ENCODE measurements at regions not wholly inside any gene's neighbourhood (a gene's known extent, or its start where the extent isn't known, plus 50 kb on each side); places are given as distances from the start of the nearest gene placed in this dataset.

- Mint-ChIP-seq H3K4me1 (ENCODE audit: low read depth in 2 of 2) (no peaks in the 10 kb centered on the region), H3K9me3 (no peaks in the 10 kb centered on the region), H3K27me3 (peaks cover 9 to 35% of the 10 kb centered on the region in 2 donors), H3K36me3 (no peaks in the 10 kb centered on the region), H3K4me3 (no peak overlapping the region), H3K27ac (no peak overlapping the region)
- ATAC-seq = no peak
- DNase-seq (ENCODE audit: low spot score) = no peak
These were observed 96.7 kb downstream of the CAVIN4 start for GRCh38 chr9:100674419-100675122.

- Mint-ChIP-seq H3K27me3 (peaks cover 7 to 17% of the 10 kb centered on the region in 2 donors), H3K4me1 (ENCODE audit: low read depth in 2 of 2) (no peaks in the 10 kb centered on the region), H3K4me3 (no peak overlapping the region), H3K36me3 (no peaks in the 10 kb centered on the region), H3K27ac (no peak overlapping the region), H3K9me3 (no peaks in the 10 kb centered on the region)
- DNase-seq (ENCODE audit: low spot score) = no peak
- ATAC-seq = no peak
These were observed 102.0 kb downstream of the CAVIN4 start for GRCh38 chr9:100679834-100680233.

- H3K27ac Mint-ChIP-seq = no peak overlapping the region
- no peaks in the 10 kb centered on the region for H3K9me3 Mint-ChIP-seq
- peaks cover 0 to 7% of the 10 kb centered on the region in 2 donors for H3K4me1 Mint-ChIP-seq (ENCODE audit: low read depth in 2 of 2)
These were observed 108.5 kb downstream of the CAVIN4 start for GRCh38 chr9:100686420-100686819.

GRCh38 chr9:100689635-100690034 lies 111.8 kb downstream of the CAVIN4 start:
- no peak for DNase-seq (ENCODE audit: low spot score)
- Mint-ChIP-seq H3K27me3 (peaks cover 13 to 24% of the 10 kb centered on the region in 2 donors), H3K4me3 (no peak overlapping the region), H3K9me3 (no peaks in the 10 kb centered on the region), H3K4me1 (ENCODE audit: low read depth in 2 of 2) (peaks cover 0 to 7% of the 10 kb centered on the region in 2 donors), H3K36me3 (no peaks in the 10 kb centered on the region), H3K27ac (no peak overlapping the region)
- no peak for ATAC-seq

More at GRCh38 chr9:100686420-100686819, 108.5 kb downstream of the CAVIN4 start:
- Mint-ChIP-seq H3K4me3 (no peak overlapping the region), H3K36me3 (no peaks in the 10 kb centered on the region), H3K27me3 (peaks cover 15 to 24% of the 10 kb centered on the region in 2 donors)
- ATAC-seq (no peak), DNase-seq (ENCODE audit: low spot score) (no peak)

GRCh38 chr9:100690438-100690837 lies 112.6 kb downstream of the CAVIN4 start:
- H3K4me1 Mint-ChIP-seq (ENCODE audit: low read depth in 2 of 2) = peaks cover 0 to 7% of the 10 kb centered on the region in 2 donors
- DNase-seq (ENCODE audit: low spot score) (no peak), ATAC-seq (no peak)
- H3K4me3 Mint-ChIP-seq = no peak overlapping the region
- no peaks in the 10 kb centered on the region for H3K36me3 Mint-ChIP-seq
- H3K9me3 Mint-ChIP-seq = no peaks in the 10 kb centered on the region
- peaks cover 13 to 24% of the 10 kb centered on the region in 2 donors for H3K27me3 Mint-ChIP-seq
- H3K27ac Mint-ChIP-seq = no peak overlapping the region

GRCh38 chr9:100697339-100697738 lies 119.5 kb downstream of the CAVIN4 start:
- H3K27ac Mint-ChIP-seq = no peak overlapping the region
- ATAC-seq = no peak
- H3K4me1 Mint-ChIP-seq (ENCODE audit: low read depth in 2 of 2) = no peaks in the 10 kb centered on the region
- H3K9me3 Mint-ChIP-seq = no peaks in the 10 kb centered on the region
- H3K4me3 Mint-ChIP-seq = no peak overlapping the region
- H3K27me3 Mint-ChIP-seq = peaks cover 0 to 5% of the 10 kb centered on the region in 2 donors
- H3K36me3 Mint-ChIP-seq = no peaks in the 10 kb centered on the region
- DNase-seq (ENCODE audit: low spot score) = no peak

GRCh38 chr9:100698945-100699344 lies 121.1 kb downstream of the CAVIN4 start:
- no peak overlapping the region for H3K4me3 Mint-ChIP-seq
- no peak overlapping the region for H3K27ac Mint-ChIP-seq
- no peaks in the 10 kb centered on the region for H3K9me3 Mint-ChIP-seq
- no peak for ATAC-seq
- H3K27me3 Mint-ChIP-seq = peaks cover 0 to 5% of the 10 kb centered on the region in 2 donors
- no peaks in the 10 kb centered on the region for H3K4me1 Mint-ChIP-seq (ENCODE audit: low read depth in 2 of 2)
- no peaks in the 10 kb centered on the region for H3K36me3 Mint-ChIP-seq
- no peak for DNase-seq (ENCODE audit: low spot score)

- Mint-ChIP-seq H3K9me3 (no peaks in the 10 kb centered on the region), H3K4me3 (no peak overlapping the region), H3K27ac (no peak overlapping the region), H3K36me3 (no peaks in the 10 kb centered on the region), H3K27me3 (peaks cover 0 to 5% of the 10 kb centered on the region in 2 donors), H3K4me1 (ENCODE audit: low read depth in 2 of 2) (no peaks in the 10 kb centered on the region)
- ATAC-seq = no peak
- DNase-seq (ENCODE audit: low spot score) = no peak
These were observed 121.8 kb downstream of the CAVIN4 start for GRCh38 chr9:100699668-100700067.

GRCh38 chr9:100700689-100701318 lies 122.9 kb downstream of the CAVIN4 start:
- Mint-ChIP-seq H3K36me3 (no peaks in the 10 kb centered on the region), H3K4me1 (ENCODE audit: low read depth in 2 of 2) (no peaks in the 10 kb centered on the region), H3K27me3 (peaks cover 0 to 5% of the 10 kb centered on the region in 2 donors), H3K27ac (no peak overlapping the region), H3K4me3 (no peak overlapping the region), H3K9me3 (no peaks in the 10 kb centered on the region)
- DNase-seq (ENCODE audit: low spot score) (no peak), ATAC-seq (no peak)

- Mint-ChIP-seq H3K4me1 (ENCODE audit: low read depth in 2 of 2) (no peaks in the 10 kb centered on the region), H3K4me3 (no peak overlapping the region), H3K27ac (no peak overlapping the region), H3K36me3 (no peaks in the 10 kb centered on the region), H3K27me3 (peaks cover 0 to 3% of the 10 kb centered on the region in 2 donors), H3K9me3 (peaks cover 5% of the 10 kb centered on the region)
- ATAC-seq (no peak), DNase-seq (ENCODE audit: low spot score) (no peak)
These were observed 136.7 kb downstream of the CAVIN4 start for GRCh38 chr9:100714372-100715099.

GRCh38 chr9:100715100-100715380 lies 137.2 kb downstream of the CAVIN4 start:
- Mint-ChIP-seq H3K27ac (no peak overlapping the region), H3K27me3 (peaks cover 0 to 3% of the 10 kb centered on the region in 2 donors), H3K9me3 (peaks cover 5% of the 10 kb centered on the region), H3K4me3 (no peak overlapping the region), H3K4me1 (ENCODE audit: low read depth in 2 of 2) (no peaks in the 10 kb centered on the region), H3K36me3 (no peaks in the 10 kb centered on the region)
- DNase-seq (ENCODE audit: low spot score) (no peak), ATAC-seq (no peak)

- no peaks in the 10 kb centered on the region for H3K36me3 Mint-ChIP-seq
- no peaks in the 10 kb centered on the region for H3K4me1 Mint-ChIP-seq (ENCODE audit: low read depth in 2 of 2)
- H3K4me3 Mint-ChIP-seq = no peak overlapping the region
- peaks cover 0 to 3% of the 10 kb centered on the region in 2 donors for H3K27me3 Mint-ChIP-seq
- no peak overlapping the region for H3K27ac Mint-ChIP-seq
- no peaks in the 10 kb centered on the region for H3K9me3 Mint-ChIP-seq
- ATAC-seq = no peak
- no peak for DNase-seq (ENCODE audit: low spot score)
These were observed 140.8 kb downstream of the CAVIN4 start for GRCh38 chr9:100718717-100719116.

GRCh38 chr9:100720922-100721321 lies 143.0 kb downstream of the CAVIN4 start:
- no peak for ATAC-seq
- H3K27me3 Mint-ChIP-seq = peaks cover 5% of the 10 kb centered on the region in 2 donors
- no peak for DNase-seq (ENCODE audit: low spot score)
- H3K4me3 Mint-ChIP-seq = no peak overlapping the region
- H3K4me1 Mint-ChIP-seq (ENCODE audit: low read depth in 2 of 2) = no peaks in the 10 kb centered on the region
- peaks cover 2% of the 10 kb centered on the region for H3K9me3 Mint-ChIP-seq
- no peaks in the 10 kb centered on the region for H3K36me3 Mint-ChIP-seq
- H3K27ac Mint-ChIP-seq = no peak overlapping the region

- peaks cover 5% of the 10 kb centered on the region in 2 donors for H3K27me3 Mint-ChIP-seq
- no peak for ATAC-seq
- no peak overlapping the region for H3K4me3 Mint-ChIP-seq
These were observed 147.0 kb downstream of the CAVIN4 start for GRCh38 chr9:100724886-100725285.

More at GRCh38 chr9:100724886-100725285, 147.0 kb downstream of the CAVIN4 start:
- H3K27ac Mint-ChIP-seq = no peak overlapping the region
- peaks cover 2% of the 10 kb centered on the region for H3K9me3 Mint-ChIP-seq
- no peak for DNase-seq (ENCODE audit: low spot score)
- no peaks in the 10 kb centered on the region for H3K36me3 Mint-ChIP-seq
- H3K4me1 Mint-ChIP-seq (ENCODE audit: low read depth in 2 of 2) = no peaks in the 10 kb centered on the region
